IMR-90 (cell line): ENCODE measurements at regions not wholly inside any gene's neighbourhood (a gene's known extent, or its start where the extent isn't known, plus 50 kb on each side); places are given as distances from the start of the nearest gene placed in this dataset.

ENCODE experiments used
- ATAC-seq: fragments of 200-7000 bp; cut with Tn5 transposase; 2 replicates; pipeline ENCODE4 v1.9.1; 2020; ENCODE audit warnings: low read depth, mild to moderate bottlenecking, moderate library complexity
- BruUV-seq: library from RNA; stranded (reverse); fragments of 400-500 nt; replicated peaks from 2 replicates; lab custom pipeline; 2021; lab: Mats Ljungman, UMichigan
- CTCF ChIA-PET: fragments of 300-600 bp; formaldehyde crosslinking; extraction: SDS; loops from one replicate; lab custom pipeline; 2021; ENCODE audit warnings: antibody characterized with exemption; lab: Yijun Ruan, JAX
- POLR2A ChIA-PET: fragments of 300-600 bp; sonication (Branson Sonifier 250); formaldehyde crosslinking; loops from one replicate; lab custom pipeline; 2022; ENCODE audit warnings: antibody characterized with exemption; ENCODE audit not compliant: unreplicated experiment; lab: Charles Lee
- DNase-seq: peaks from one replicate; pipeline ENCODE4 v3.0.0; 2013
- H2AFZ ChIP-seq: replicated peaks from 2 replicates; pipeline ENCODE3; 2013; ENCODE audit warnings: low read length, mild to moderate bottlenecking; ENCODE audit not compliant: poor library complexity
- H2AK5ac ChIP-seq: 2 replicates; pipeline ENCODE4 v1.6.1; 2013; ENCODE audit warnings: low read depth, low read length, inconsistent platforms
- H2AK9ac ChIP-seq: replicated peaks from 2 replicates; pipeline ENCODE3; 2013; ENCODE audit warnings: mild to moderate bottlenecking, low read depth, low read length, moderate library complexity; ENCODE audit not compliant: poor library complexity
- H2BK120ac ChIP-seq: 2 replicates; pipeline ENCODE4 v1.6.1; 2013; ENCODE audit warnings: low read depth, low read length, inconsistent platforms
- H2BK15ac ChIP-seq: 3 replicates; pipeline ENCODE4 v1.6.1; 2013; ENCODE audit warnings: low read depth, low read length, inconsistent platforms
- H2BK20ac ChIP-seq: 2 replicates; pipeline ENCODE4 v1.6.1; 2013; ENCODE audit warnings: low read depth, mild to moderate bottlenecking, inconsistent platforms, low read length, moderate library complexity
- H2BK5ac ChIP-seq: 2 replicates; pipeline ENCODE4 v1.6.1; 2013; ENCODE audit warnings: mild to moderate bottlenecking, low read depth, low read length, inconsistent platforms; ENCODE audit not compliant: poor library complexity, severe bottlenecking
- H3K14ac ChIP-seq: replicated peaks from 2 replicates; pipeline ENCODE4 v1.6.1; 2013; ENCODE audit warnings: low read depth, low read length, inconsistent platforms
- H3K18ac ChIP-seq: 2 replicates; pipeline ENCODE4 v1.6.1; 2013; ENCODE audit warnings: low read depth, low read length, control low read depth
- H3K23ac ChIP-seq: 2 replicates; pipeline ENCODE4 v1.6.1; 2013; ENCODE audit warnings: low read depth, low read length, inconsistent platforms
- H3K27ac ChIP-seq: 2 replicates; pipeline ENCODE4 v1.5.1; 2013; ENCODE audit warnings: mild to moderate bottlenecking, control low read depth, low read length; ENCODE audit not compliant: insufficient read depth
- H3K27me3 ChIP-seq: 2 replicates; pipeline ENCODE4 v1.6.1; 2013; ENCODE audit warnings: low read length; ENCODE audit not compliant: control insufficient read depth, insufficient read depth
- H3K36me3 ChIP-seq: 2 replicates; pipeline ENCODE4 v1.6.1; 2013; ENCODE audit warnings: low read length, mixed read lengths; ENCODE audit not compliant: control insufficient read depth, insufficient read depth
- H3K4ac ChIP-seq: 2 replicates; pipeline ENCODE4 v1.6.1; 2013; ENCODE audit warnings: low read depth, low read length, inconsistent platforms
- H3K4me1 ChIP-seq: 2 replicates; pipeline ENCODE4 v1.6.1; 2013; ENCODE audit warnings: low read length, mixed read lengths; ENCODE audit not compliant: control insufficient read depth, insufficient read depth
- H3K4me2 ChIP-seq: 2 replicates; pipeline ENCODE4 v1.6.1; 2013; ENCODE audit warnings: low read depth, mild to moderate bottlenecking, control low read depth, low read length, moderate library complexity
- H3K4me3 ChIP-seq: 2 replicates; pipeline ENCODE4 v1.5.1; 2013; ENCODE audit warnings: low read depth, mild to moderate bottlenecking, control low read depth, low read length, moderate library complexity; ENCODE audit not compliant: insufficient read depth
- H3K56ac ChIP-seq: 2 replicates; pipeline ENCODE4 v1.6.1; 2013; ENCODE audit warnings: low read length, inconsistent platforms; ENCODE audit not compliant: insufficient read depth; ENCODE audit errors: extremely low read depth
- H3K79me1 ChIP-seq, 2 experiments: 2 replicates each; pipeline ENCODE4 v1.6.1; 2013; ENCODE audit warnings: low read length in 2 of 2, inconsistent platforms in 1 of 2, low read depth in 1 of 2
- H3K9ac ChIP-seq: 2 replicates; pipeline ENCODE4 v1.6.1; 2013; ENCODE audit warnings: low read depth, low read length, control low read depth
- H3K9me1 ChIP-seq: 2 replicates; pipeline ENCODE4 v1.6.1; 2013; ENCODE audit warnings: low read length, inconsistent platforms; ENCODE audit not compliant: insufficient read depth
- H3K9me3 ChIP-seq: 2 replicates; pipeline ENCODE4 v1.6.1; 2013; ENCODE audit warnings: low read length; ENCODE audit not compliant: control insufficient read depth, insufficient read depth
- H4K20me1 ChIP-seq: 2 replicates; pipeline ENCODE4 v1.6.1; 2013; ENCODE audit warnings: low read length, inconsistent platforms; ENCODE audit not compliant: insufficient read depth
- H4K5ac ChIP-seq: 2 replicates; pipeline ENCODE4 v1.6.1; 2013; ENCODE audit warnings: mild to moderate bottlenecking, low read depth, low read length, control low read depth
- H4K8ac ChIP-seq, 2 experiments: 2 replicates each; pipeline ENCODE4 v1.6.1; 2013; ENCODE audit warnings: low read depth in 2 of 2, low read length in 2 of 2, control low read depth in 1 of 2, inconsistent platforms in 1 of 2
- H4K91ac ChIP-seq: 2 replicates; pipeline ENCODE4 v1.6.1; 2013; ENCODE audit warnings: low read depth, low read length, inconsistent platforms; ENCODE audit not compliant: insufficient read depth
- MAFK ChIP-seq: IDR thresholded peaks from 2 replicates; pipeline ENCODE4 v1.6.1; 2012; ENCODE audit warnings: low read depth, low read length, improper control_type of control experiment
- MAZ ChIP-seq: IDR thresholded peaks from 2 replicates; pipeline ENCODE4 v1.6.1; 2012; ENCODE audit warnings: low read depth, mild to moderate bottlenecking, low read length, improper control_type of control experiment, moderate library complexity, borderline replicate concordance
- MXI1 ChIP-seq: IDR thresholded peaks from 2 replicates; pipeline ENCODE4 v1.6.1; 2012; ENCODE audit warnings: low read depth, mild to moderate bottlenecking, low read length, moderate library complexity, borderline replicate concordance
- NFE2L2 ChIP-seq: fragments of 150-350 bp; IDR thresholded peaks from 2 replicates; pipeline ENCODE4 v1.6.1; 2016; ENCODE audit warnings: low read depth, mild to moderate bottlenecking, low read length
- RAD21 ChIP-seq: IDR thresholded peaks from 2 replicates; pipeline ENCODE4 v1.6.1; 2012; ENCODE audit warnings: low read length, improper control_type of control experiment
- RCOR1 ChIP-seq: IDR thresholded peaks from 2 replicates; pipeline ENCODE4 v1.6.1; 2012; ENCODE audit warnings: mild to moderate bottlenecking, low read length, improper control_type of control experiment; ENCODE audit not compliant: insufficient replicate concordance
- RFX5 ChIP-seq: IDR thresholded peaks from 2 replicates; pipeline ENCODE4 v1.8.0; 2012; ENCODE audit warnings: low read depth, mild to moderate bottlenecking, low read length, moderate library complexity
- WGBS, 2 experiments: methylation state at CpG; one replicate each; pipeline versions ENCODE4 v1.1.5 to v1.1.7; 2013; ENCODE audit warnings: missing lambda C conversion rate in 2 of 2; ENCODE audit not compliant: insufficient read length in 1 of 2; ENCODE audit errors: extremely low coverage in 2 of 2; 5-methylcytosine and 5-hydroxymethylcytosine counted together
- dilution Hi-C: fragments of 300-500 bp; cut with HindIII; formaldehyde crosslinking; loops from one replicate; pipeline ENCODE4 v1.14.3; 2018; ENCODE audit warnings: low sequenced_read_pairs; ENCODE audit not compliant: unreplicated experiment
- in situ Hi-C: fragments of 300-500 bp; cut with MboI; formaldehyde crosslinking; loops from 3 replicates; pipeline ENCODE4 v1.14.3; 2019; ENCODE audit warnings: low sequenced_read_pairs, inconsistent platforms, mixed read lengths
- intact Hi-C: fragments of 100-400 bp; cut with micrococcal nuclease; formaldehyde crosslinking; loops from 2 replicates; pipeline ENCODE4 v1.10.0; 2022
- TF ChIP-seq, protein P1 (sequence below): conservative IDR thresholded peaks from 2 replicates; pipeline ENCODE4 v1.5.1; 2012; ENCODE audit warnings: mild to moderate bottlenecking, low read depth, low read length, improper control_type of control experiment
- TF ChIP-seq, protein P2 (sequence below): fragments of 150-350 bp; IDR thresholded peaks from 2 replicates; pipeline ENCODE4 v1.6.1; 2017; ENCODE audit warnings: mild to moderate bottlenecking, antibody characterized with exemption, low read length, low read depth

DNA sequence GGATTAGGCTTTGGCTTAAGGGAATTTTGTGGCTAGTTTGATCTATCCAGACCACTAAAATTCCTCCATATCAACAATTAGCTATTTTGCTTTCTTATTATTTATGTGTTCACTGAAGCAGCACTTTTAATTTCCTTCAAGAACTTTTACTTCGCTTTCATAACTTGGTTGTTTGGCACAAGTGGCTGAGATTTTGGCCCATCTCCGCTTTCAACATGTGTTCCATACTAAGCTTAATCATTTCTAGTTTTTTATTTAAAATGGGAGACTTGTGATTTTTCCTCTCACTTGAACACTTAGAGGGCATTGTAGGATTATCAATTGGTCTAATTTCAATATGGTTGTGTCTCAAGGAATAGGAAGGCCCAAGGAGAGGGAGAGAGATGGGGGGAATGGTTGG lies 102.4 kb upstream of the HSF2 start:
- no TSS peak for BruUV-seq
- dilution Hi-C loops: no loop called here

More for the DNA sequence above, 102.4 kb upstream of the HSF2 start:
- Histone ChIP-seq H4K8ac (no peak overlapping the region), H3K4me2 (no peak overlapping the region), H3K9ac (no peak overlapping the region), H3K14ac (no peak overlapping the region), H3K18ac (no peak overlapping the region), H4K20me1 (no peaks in the 10 kb centered on the region), H2AK9ac (no peak overlapping the region), H3K56ac (no peak overlapping the region), H3K9me3 (no peaks in the 10 kb centered on the region), H3K36me3 (no peaks in the 10 kb centered on the region), H2BK15ac (no peak overlapping the region), H4K5ac (no peak overlapping the region), H3K4ac (no peak overlapping the region), H3K27me3 (no peaks in the 10 kb centered on the region), H3K79me1 (no peaks in the 10 kb centered on the region), H2BK20ac (no peak overlapping the region), H4K91ac (no peak overlapping the region), H3K27ac (no peak overlapping the region), H3K4me1 (no peaks in the 10 kb centered on the region), H2BK120ac (no peak overlapping the region), H2BK5ac (no peak overlapping the region), H3K9me1 (no peaks in the 10 kb centered on the region), H3K23ac (no peak overlapping the region), H2AK5ac (no peak overlapping the region), H2AFZ (no peak overlapping the region), H3K4me3 (no peak overlapping the region)
- DNase-seq (no peak), ATAC-seq (no peak)
- ChIA-PET POLR2A (no interaction called here), CTCF (no interaction called here)
- intact Hi-C loops (no loop called here), in situ Hi-C loops (no loop called here)
- no peak for TF ChIP-seq RCOR1
- no peak for TF ChIP-seq NFE2L2
- no peak for TF ChIP-seq RFX5
- no peak for TF ChIP-seq RAD21
- TF ChIP-seq, protein P1, sequence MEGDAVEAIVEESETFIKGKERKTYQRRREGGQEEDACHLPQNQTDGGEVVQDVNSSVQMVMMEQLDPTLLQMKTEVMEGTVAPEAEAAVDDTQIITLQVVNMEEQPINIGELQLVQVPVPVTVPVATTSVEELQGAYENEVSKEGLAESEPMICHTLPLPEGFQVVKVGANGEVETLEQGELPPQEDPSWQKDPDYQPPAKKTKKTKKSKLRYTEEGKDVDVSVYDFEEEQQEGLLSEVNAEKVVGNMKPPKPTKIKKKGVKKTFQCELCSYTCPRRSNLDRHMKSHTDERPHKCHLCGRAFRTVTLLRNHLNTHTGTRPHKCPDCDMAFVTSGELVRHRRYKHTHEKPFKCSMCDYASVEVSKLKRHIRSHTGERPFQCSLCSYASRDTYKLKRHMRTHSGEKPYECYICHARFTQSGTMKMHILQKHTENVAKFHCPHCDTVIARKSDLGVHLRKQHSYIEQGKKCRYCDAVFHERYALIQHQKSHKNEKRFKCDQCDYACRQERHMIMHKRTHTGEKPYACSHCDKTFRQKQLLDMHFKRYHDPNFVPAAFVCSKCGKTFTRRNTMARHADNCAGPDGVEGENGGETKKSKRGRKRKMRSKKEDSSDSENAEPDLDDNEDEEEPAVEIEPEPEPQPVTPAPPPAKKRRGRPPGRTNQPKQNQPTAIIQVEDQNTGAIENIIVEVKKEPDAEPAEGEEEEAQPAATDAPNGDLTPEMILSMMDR: no peak
- TF ChIP-seq, protein P2, sequence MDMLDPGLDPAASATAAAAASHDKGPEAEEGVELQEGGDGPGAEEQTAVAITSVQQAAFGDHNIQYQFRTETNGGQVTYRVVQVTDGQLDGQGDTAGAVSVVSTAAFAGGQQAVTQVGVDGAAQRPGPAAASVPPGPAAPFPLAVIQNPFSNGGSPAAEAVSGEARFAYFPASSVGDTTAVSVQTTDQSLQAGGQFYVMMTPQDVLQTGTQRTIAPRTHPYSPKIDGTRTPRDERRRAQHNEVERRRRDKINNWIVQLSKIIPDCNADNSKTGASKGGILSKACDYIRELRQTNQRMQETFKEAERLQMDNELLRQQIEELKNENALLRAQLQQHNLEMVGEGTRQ: no peak
- TF ChIP-seq MXI1: no peak
- TF ChIP-seq MAZ: no peak
- TF ChIP-seq MAFK: no peak
- WGBS, 2 experiments: no CpG with 5 or more reads among the region's 2 CpGs
